ENCODE measurements at regions not wholly inside any gene's neighbourhood (a gene's known extent, or its start where the extent isn't known, plus 50 kb on each side); places are given as distances from the start of the nearest gene placed in this dataset.

GRCh38 chr2:129724021-129724757, 255.3 kb upstream of the RAB6C start:
- Histone ChIP-seq H3K4me1 (replicated peaks) (no peaks in the 10 kb centered on the region), H3K27me3 (replicated peaks; ENCODE audit: insufficient read depth) (no peaks in the 10 kb centered on the region), H3K4me3 (no peak overlapping the region), H3K36me3 (no peaks in the 10 kb centered on the region), H3K9me3 (no peaks in the 10 kb centered on the region), H3K27ac (no peak overlapping the region)
- intact Hi-C loops (cut with DNase I) = no loop called here
- TF ChIP-seq POLR2A (IDR thresholded peaks at IDR 0.05) (no peak), CTCF (IDR thresholded peaks at IDR 0.05) (no peak), POLR2AphosphoS5 (IDR thresholded peaks at IDR 0.05) (no peak)
- DNase-seq (ENCODE audit: low spot score) = no peak
- WGBS = 87% methylated on average over 10 of the region's 10 CpGs

- no peaks in the 10 kb centered on the region for H3K9me3 ChIP-seq
- intact Hi-C loops (cut with DNase I) = no loop called here
- no peak for DNase-seq (ENCODE audit: low spot score)
- H3K4me3 ChIP-seq = no peak overlapping the region
- no peak overlapping the region for H3K27ac ChIP-seq
- H3K36me3 ChIP-seq = no peaks in the 10 kb centered on the region
- no peak for TF ChIP-seq POLR2AphosphoS5 (IDR thresholded peaks at IDR 0.05)
- TF ChIP-seq POLR2A (IDR thresholded peaks at IDR 0.05) = no peak
- no peak for TF ChIP-seq CTCF (IDR thresholded peaks at IDR 0.05)
- H3K4me1 ChIP-seq (replicated peaks) = no peaks in the 10 kb centered on the region
- 54% methylated on average over 5 of the region's 5 CpGs for WGBS
- no peaks in the 10 kb centered on the region for H3K27me3 ChIP-seq (replicated peaks; ENCODE audit: insufficient read depth)
Observed at GRCh38 chr2:129726216-129726615, 253.2 kb upstream of the RAB6C start.

GRCh38 chr2:129727286-129727685, 252.2 kb upstream of the RAB6C start:
- Histone ChIP-seq H3K27me3 (replicated peaks; ENCODE audit: insufficient read depth) (no peaks in the 10 kb centered on the region), H3K27ac (no peak overlapping the region), H3K36me3 (no peaks in the 10 kb centered on the region), H3K4me3 (no peak overlapping the region), H3K9me3 (no peaks in the 10 kb centered on the region), H3K4me1 (replicated peaks) (no peaks in the 10 kb centered on the region)
- intact Hi-C loops (cut with DNase I) = no loop called here
- no peak for DNase-seq (ENCODE audit: low spot score)
- 95% methylated on average over 4 of the region's 4 CpGs for WGBS
- TF ChIP-seq POLR2AphosphoS5 (IDR thresholded peaks at IDR 0.05) (no peak), CTCF (IDR thresholded peaks at IDR 0.05) (no peak), POLR2A (IDR thresholded peaks at IDR 0.05) (no peak)

- TF ChIP-seq POLR2A (IDR thresholded peaks at IDR 0.05) (no peak), POLR2AphosphoS5 (IDR thresholded peaks at IDR 0.05) (no peak)
- 88% methylated on average over 14 of the region's 14 CpGs for WGBS
- no peaks in the 10 kb centered on the region for H3K4me1 ChIP-seq (replicated peaks)
- no peaks in the 10 kb centered on the region for H3K36me3 ChIP-seq
- no peak overlapping the region for H3K4me3 ChIP-seq
- intact Hi-C loops (cut with DNase I) = no loop called here
- no peak overlapping the region for H3K27ac ChIP-seq
- no peaks in the 10 kb centered on the region for H3K9me3 ChIP-seq
- H3K27me3 ChIP-seq (replicated peaks; ENCODE audit: insufficient read depth) = no peaks in the 10 kb centered on the region
- no peak for DNase-seq (ENCODE audit: low spot score)
Observed at GRCh38 chr2:129728035-129728972, 251.2 kb upstream of the RAB6C start.

- Histone ChIP-seq H3K4me3 (no peak overlapping the region), H3K9me3 (no peaks in the 10 kb centered on the region), H3K27me3 (replicated peaks; ENCODE audit: insufficient read depth) (no peaks in the 10 kb centered on the region), H3K27ac (no peak overlapping the region), H3K4me1 (replicated peaks) (no peaks in the 10 kb centered on the region), H3K36me3 (no peaks in the 10 kb centered on the region)
- WGBS = 88% methylated on average over 9 of the region's 9 CpGs
- TF ChIP-seq POLR2A (IDR thresholded peaks at IDR 0.05) = no peak
- no peak for TF ChIP-seq POLR2AphosphoS5 (IDR thresholded peaks at IDR 0.05)
- no peak for TF ChIP-seq CTCF (IDR thresholded peaks at IDR 0.05)
- intact Hi-C loops (cut with DNase I) = no loop called here
- no peak for DNase-seq (ENCODE audit: low spot score)
Observed at GRCh38 chr2:129729011-129729410, 250.5 kb upstream of the RAB6C start.

Measured in prostate gland (tissue), 2 donors.